ENCODE measurements at regions not wholly inside any gene's neighbourhood (a gene's known extent, or its start where the extent isn't known, plus 50 kb on each side); places are given as distances from the start of the nearest gene placed in this dataset.

GRCh38 chr13:104327211-104327610 is 1261.0 kb upstream of the SLC10A2 start:
- Histone ChIP-seq H3K4me1 (no peaks in the 10 kb centered on the region), H3K27me3 (no peaks in the 10 kb centered on the region), H3K4me3 (no peak overlapping the region), H3K9me3 (peaks cover 0 to 17% of the 10 kb centered on the region in 2 donors), H3K36me3 (no peaks in the 10 kb centered on the region), H3K27ac (no peak overlapping the region)
- DNase-seq (ENCODE audit: low spot score in 2 of 2) = no peak
- no peak for TF ChIP-seq POLR2AphosphoS5 (IDR thresholded peaks at IDR 0.05)
- TF ChIP-seq CTCF (IDR thresholded peaks at IDR 0.05) = no peak
- no peak for TF ChIP-seq POLR2A (IDR thresholded peaks at IDR 0.05)
- intact Hi-C loops (cut with DNase I; ENCODE audit: low total_unique reads) = no loop called here

- intact Hi-C loops (cut with DNase I; ENCODE audit: low total_unique reads) = no loop called here
- no peak overlapping the region for H3K4me3 ChIP-seq
- DNase-seq (ENCODE audit: low spot score in 2 of 2) = no peak
- H3K4me1 ChIP-seq = no peaks in the 10 kb centered on the region
- H3K27ac ChIP-seq = no peak overlapping the region
- no peaks in the 10 kb centered on the region for H3K36me3 ChIP-seq
- TF ChIP-seq CTCF (IDR thresholded peaks at IDR 0.05) (no peak), POLR2A (IDR thresholded peaks at IDR 0.05) (no peak), POLR2AphosphoS5 (IDR thresholded peaks at IDR 0.05) (no peak)
- no peaks in the 10 kb centered on the region for H3K27me3 ChIP-seq
- H3K9me3 ChIP-seq = peaks cover 0 to 10% of the 10 kb centered on the region in 2 donors
Observed at GRCh38 chr13:104326523-104326922, 1260.3 kb upstream of the SLC10A2 start.

- H3K36me3 ChIP-seq = no peaks in the 10 kb centered on the region
- no peak overlapping the region for H3K27ac ChIP-seq
- TF ChIP-seq CTCF (IDR thresholded peaks at IDR 0.05) = no peak
- no peak for TF ChIP-seq POLR2A (IDR thresholded peaks at IDR 0.05)
- TF ChIP-seq POLR2AphosphoS5 (IDR thresholded peaks at IDR 0.05) = no peak
- H3K4me1 ChIP-seq = no peaks in the 10 kb centered on the region
- no peaks in the 10 kb centered on the region for H3K27me3 ChIP-seq
- intact Hi-C loops (cut with DNase I; ENCODE audit: low total_unique reads) = no loop called here
- no peak for DNase-seq (ENCODE audit: low spot score in 2 of 2)
- H3K4me3 ChIP-seq = no peak overlapping the region
- no peaks in the 10 kb centered on the region for H3K9me3 ChIP-seq
Observed at GRCh38 chr13:104321756-104322155, 1255.5 kb upstream of the SLC10A2 start.

GRCh38 chr13:104320446-104320845 is 1254.2 kb upstream of the SLC10A2 start:
- Histone ChIP-seq H3K27me3 (no peaks in the 10 kb centered on the region), H3K4me1 (no peaks in the 10 kb centered on the region), H3K9me3 (no peaks in the 10 kb centered on the region), H3K4me3 (no peak overlapping the region), H3K36me3 (no peaks in the 10 kb centered on the region), H3K27ac (no peak overlapping the region)
- intact Hi-C loops (cut with DNase I; ENCODE audit: low total_unique reads) = no loop called here
- DNase-seq (ENCODE audit: low spot score in 2 of 2) = no peak
- TF ChIP-seq POLR2A (IDR thresholded peaks at IDR 0.05) (no peak), POLR2AphosphoS5 (IDR thresholded peaks at IDR 0.05) (no peak), CTCF (IDR thresholded peaks at IDR 0.05) (no peak)

GRCh38 chr13:104318121-104318520 is 1251.9 kb upstream of the SLC10A2 start:
- TF ChIP-seq POLR2AphosphoS5 (IDR thresholded peaks at IDR 0.05) (no peak), POLR2A (IDR thresholded peaks at IDR 0.05) (no peak), CTCF (IDR thresholded peaks at IDR 0.05) (no peak)
- no peak for DNase-seq (ENCODE audit: low spot score in 2 of 2)
- Histone ChIP-seq H3K36me3 (no peaks in the 10 kb centered on the region), H3K27me3 (no peaks in the 10 kb centered on the region), H3K27ac (no peak overlapping the region), H3K4me3 (no peak overlapping the region), H3K9me3 (no peaks in the 10 kb centered on the region), H3K4me1 (no peaks in the 10 kb centered on the region)
- intact Hi-C loops (cut with DNase I; ENCODE audit: low total_unique reads) = no loop called here

Measured in breast epithelium (tissue), 4 donors.